ENCODE measurements at regions not wholly inside any gene's neighbourhood (a gene's known extent, or its start where the extent isn't known, plus 50 kb on each side); places are given as distances from the start of the nearest gene placed in this dataset.
"Not testable (repeated sequence)": the region's sequence is repeated elsewhere in the genome, so short reads cannot be mapped to it uniquely, and the experiment has no call there.

DNA sequence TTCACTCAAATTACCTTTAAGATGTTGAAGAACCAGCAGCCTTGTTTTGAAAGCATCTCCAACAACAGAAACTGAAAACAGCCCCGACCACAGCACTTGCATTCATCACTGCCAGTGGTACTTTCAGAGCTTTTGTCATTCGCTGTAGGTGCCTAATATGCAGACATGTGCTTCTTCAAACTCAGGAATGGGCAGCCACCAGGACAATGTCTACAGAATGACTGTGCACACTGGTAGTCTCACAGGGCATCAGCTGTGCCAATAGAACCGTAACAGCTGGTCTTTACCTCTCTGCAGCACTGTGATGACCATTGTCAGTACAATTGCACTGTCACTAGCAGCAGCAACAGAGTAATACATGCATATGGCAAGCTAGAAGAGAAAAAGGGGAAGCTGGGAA lies 1149.7 kb downstream of the STPG2 start:
- Mint-ChIP-seq H3K27ac (no peak overlapping the region), H3K4me3 (no peak overlapping the region), H3K9me3 (no peaks in the 10 kb centered on the region), H3K27me3 (no peaks in the 10 kb centered on the region), H3K36me3 (no peaks in the 10 kb centered on the region), H3K4me1 (no peaks in the 10 kb centered on the region)
- DNase-seq (no peak), ATAC-seq (ENCODE audit: low read depth) (no peak)
- POLR2A ChIA-PET: no interaction called here

DNA sequence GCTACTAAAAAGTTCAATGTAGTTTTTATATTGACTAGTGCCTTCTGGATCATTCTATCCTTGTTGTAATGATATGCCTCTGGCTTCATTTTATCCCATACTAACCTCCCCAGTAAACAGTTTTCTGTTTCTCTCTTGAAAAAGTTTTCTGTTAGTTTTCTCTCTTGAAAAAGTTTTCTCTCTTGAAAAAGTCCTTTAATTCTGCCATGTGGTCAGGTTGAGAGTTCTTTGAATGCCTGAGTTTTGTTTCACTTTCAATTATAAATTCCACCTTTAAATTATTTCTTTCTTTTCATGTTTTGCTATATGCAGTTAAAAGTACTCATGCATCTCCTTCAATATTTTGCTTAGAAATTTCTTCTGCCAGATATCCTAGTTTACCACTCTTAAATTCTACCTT lies 1139.6 kb downstream of the STPG2 start:
- DNase-seq (no peak), ATAC-seq (ENCODE audit: low read depth) (no peak)
- Mint-ChIP-seq H3K9me3 (no peaks in the 10 kb centered on the region), H3K4me1 (no peaks in the 10 kb centered on the region), H3K4me3 (no peak overlapping the region), H3K27ac (no peak overlapping the region), H3K27me3 (no peaks in the 10 kb centered on the region), H3K36me3 (no peaks in the 10 kb centered on the region)
- POLR2A ChIA-PET: no interaction called here

DNA sequence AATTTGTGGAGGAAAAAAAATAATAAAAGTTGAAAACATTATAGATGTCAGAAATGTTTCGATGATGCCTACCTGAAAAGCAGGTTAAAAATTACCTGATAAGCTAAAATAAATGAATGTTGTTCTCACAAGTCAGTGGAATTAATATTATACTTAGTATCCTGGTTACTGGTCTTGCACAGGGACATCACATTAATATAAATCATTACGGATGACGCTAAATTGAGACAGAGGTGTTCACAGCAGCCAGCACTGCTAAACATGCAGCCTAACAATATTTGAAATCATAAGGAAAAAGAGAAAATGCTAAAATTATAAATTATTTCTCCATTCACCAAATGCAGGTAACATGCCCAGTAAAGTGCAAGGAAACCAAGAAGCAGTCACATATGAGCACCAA lies 1130.0 kb downstream of the STPG2 start:
- no peaks in the 10 kb centered on the region for H3K36me3 Mint-ChIP-seq

DNA sequence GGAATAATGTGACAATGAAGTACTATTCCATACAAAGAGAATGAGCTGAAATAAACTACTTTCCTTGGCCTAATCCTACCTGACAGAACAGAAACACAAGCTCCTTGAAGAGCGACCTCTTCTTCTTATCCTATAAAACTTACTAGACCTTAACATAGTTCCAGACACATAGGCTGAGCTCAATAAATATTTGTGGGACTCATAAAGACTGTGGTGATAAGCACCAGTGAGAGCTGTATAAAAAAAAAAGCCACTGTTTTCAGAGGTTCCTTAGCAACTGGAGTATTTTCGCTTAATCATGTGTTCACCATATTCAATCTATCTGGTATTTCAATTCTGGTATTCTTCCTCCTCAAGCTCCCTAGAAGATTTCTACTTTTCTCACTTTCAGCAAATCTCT lies 1129.6 kb downstream of the STPG2 start:
- Mint-ChIP-seq H3K9me3 (no peaks in the 10 kb centered on the region), H3K4me1 (no peaks in the 10 kb centered on the region), H3K4me3 (no peak overlapping the region), H3K27ac (no peak overlapping the region), H3K36me3 (no peaks in the 10 kb centered on the region), H3K27me3 (no peaks in the 10 kb centered on the region)
- DNase-seq (no peak), ATAC-seq (ENCODE audit: low read depth) (no peak)
- POLR2A ChIA-PET: no interaction called here

More for the DNA sequence above, 1130.0 kb downstream of the STPG2 start:
- H3K27ac Mint-ChIP-seq: no peak overlapping the region
- H3K4me1 Mint-ChIP-seq: no peaks in the 10 kb centered on the region
- POLR2A ChIA-PET: no interaction called here
- H3K27me3 Mint-ChIP-seq: no peaks in the 10 kb centered on the region
- DNase-seq (no peak), ATAC-seq (ENCODE audit: low read depth) (no peak)
- no peak overlapping the region for H3K4me3 Mint-ChIP-seq
- H3K9me3 Mint-ChIP-seq: no peaks in the 10 kb centered on the region

DNA sequence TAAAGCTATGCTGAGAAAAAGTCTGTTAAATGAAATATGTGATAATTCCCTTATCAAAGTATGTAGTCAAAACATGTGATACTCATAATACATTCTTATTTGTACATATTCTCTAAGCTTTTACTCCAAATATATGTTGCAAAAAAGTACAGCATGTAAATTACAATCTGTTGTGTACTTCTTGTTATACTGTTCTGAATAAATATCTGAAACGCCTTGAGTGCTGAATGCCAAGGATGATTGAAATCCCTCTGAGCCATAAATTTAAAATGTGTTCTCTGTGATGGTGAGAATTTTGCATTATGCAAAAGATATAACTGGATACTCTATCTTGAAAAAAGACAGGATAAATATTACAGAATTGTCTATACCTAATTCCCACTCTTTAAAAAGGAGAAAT lies 1128.0 kb downstream of the STPG2 start:
- POLR2A ChIA-PET: no interaction called here
- no peak overlapping the region for H3K27ac Mint-ChIP-seq
- no peak overlapping the region for H3K4me3 Mint-ChIP-seq
- H3K36me3 Mint-ChIP-seq: no peaks in the 10 kb centered on the region
- ATAC-seq (ENCODE audit: low read depth) (no peak), DNase-seq (no peak)
- no peaks in the 10 kb centered on the region for H3K9me3 Mint-ChIP-seq
- H3K4me1 Mint-ChIP-seq: no peaks in the 10 kb centered on the region
- H3K27me3 Mint-ChIP-seq: no peaks in the 10 kb centered on the region

DNA sequence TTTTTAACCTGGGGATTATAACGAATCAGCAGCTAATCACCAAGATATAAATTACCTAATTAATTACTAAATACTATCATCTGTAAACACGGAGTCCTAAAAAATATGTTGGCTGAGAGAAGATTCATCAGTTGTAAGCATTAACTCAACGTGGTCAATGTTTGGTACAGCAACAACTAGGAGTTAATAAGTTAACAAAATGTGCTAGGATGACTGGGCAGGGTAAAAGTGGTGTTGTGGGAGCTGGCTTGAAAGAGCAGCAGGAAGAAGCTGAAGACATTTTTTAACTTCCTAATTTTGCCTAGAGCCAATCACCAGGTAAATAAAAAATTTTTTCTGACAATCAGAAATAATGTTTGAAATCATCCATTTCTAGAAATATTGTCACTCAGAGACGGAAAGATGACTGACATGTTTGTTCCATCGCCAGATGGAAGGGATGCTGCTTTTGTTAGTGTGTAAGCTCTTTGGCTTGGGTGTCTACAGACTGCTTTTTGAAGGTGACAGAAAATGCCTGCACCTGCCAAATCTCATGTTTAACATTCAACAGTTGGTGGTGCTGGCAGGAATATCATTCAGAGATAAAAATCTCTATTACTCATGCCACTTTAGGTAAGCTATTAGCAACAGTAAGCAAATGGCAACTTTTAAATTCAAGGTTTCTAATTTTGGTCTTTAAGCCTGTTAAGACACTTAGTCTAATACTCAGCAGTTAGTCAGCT lies 1126.9 kb downstream of the STPG2 start:
- no peak for ATAC-seq (ENCODE audit: low read depth)
- Mint-ChIP-seq H3K4me1 (no peaks in the 10 kb centered on the region), H3K9me3 (no peaks in the 10 kb centered on the region), H3K4me3 (no peak overlapping the region), H3K27me3 (no peaks in the 10 kb centered on the region), H3K36me3 (no peaks in the 10 kb centered on the region), H3K27ac (no peak overlapping the region)
- no peak for DNase-seq
- POLR2A ChIA-PET: no interaction called here

DNA sequence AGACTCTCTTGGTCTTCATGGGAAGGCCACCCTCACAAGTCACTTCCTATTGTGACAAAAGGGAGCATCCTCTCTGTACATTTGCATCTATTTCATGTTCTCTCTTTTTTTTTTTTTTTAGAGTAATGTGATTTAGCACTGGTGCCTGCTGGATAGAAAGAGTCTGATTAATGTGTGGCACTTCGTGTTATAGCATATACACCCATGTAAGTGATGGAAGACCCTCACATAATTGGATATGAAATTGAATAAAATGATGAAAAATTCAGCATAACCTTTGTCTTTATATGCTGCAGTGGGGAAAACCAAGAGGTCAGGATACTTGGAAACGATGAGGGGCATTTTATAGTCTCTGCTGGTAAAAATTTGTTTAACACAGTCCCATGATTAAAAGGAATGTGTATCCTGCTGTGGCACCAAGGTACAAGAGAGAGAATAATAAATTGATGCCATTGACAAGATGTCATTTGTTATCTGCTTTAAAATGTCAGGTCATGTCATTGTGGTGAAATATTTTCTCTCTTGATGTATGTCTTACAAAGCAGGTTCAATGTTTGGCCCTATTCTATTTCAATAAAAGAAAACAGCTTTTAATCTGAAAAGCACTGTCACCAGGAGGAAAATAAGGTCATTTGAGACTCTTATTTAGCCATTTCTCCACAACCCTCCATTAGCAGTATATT lies 1115.4 kb downstream of the STPG2 start:
- no peak for DNase-seq
- Mint-ChIP-seq H3K27ac (no peak overlapping the region), H3K27me3 (no peaks in the 10 kb centered on the region), H3K9me3 (no peaks in the 10 kb centered on the region), H3K4me1 (no peaks in the 10 kb centered on the region), H3K4me3 (no peak overlapping the region), H3K36me3 (no peaks in the 10 kb centered on the region)
- no peak for ATAC-seq (ENCODE audit: low read depth)
- POLR2A ChIA-PET: no interaction called here

DNA sequence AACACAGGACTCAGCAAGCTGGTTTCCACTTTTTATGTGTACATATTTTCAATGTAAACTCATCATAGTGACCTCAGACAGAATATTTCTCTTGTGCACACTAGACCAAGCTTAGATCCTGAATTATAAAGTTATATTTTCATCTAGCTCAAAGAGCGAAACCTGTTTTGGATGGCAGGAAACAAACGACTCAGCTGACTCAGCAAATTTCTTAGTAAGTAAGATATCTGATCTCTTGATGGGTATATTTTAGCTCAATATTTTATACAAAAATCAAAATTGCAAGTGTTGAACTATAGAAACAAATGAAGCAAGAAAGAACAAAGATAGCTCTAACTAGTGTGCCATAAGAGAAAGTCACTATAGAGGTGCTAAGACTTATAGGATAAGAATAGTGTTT lies 1114.5 kb downstream of the STPG2 start:
- Mint-ChIP-seq H3K4me3 (no peak overlapping the region), H3K27me3 (no peaks in the 10 kb centered on the region), H3K36me3 (no peaks in the 10 kb centered on the region), H3K4me1 (no peaks in the 10 kb centered on the region), H3K27ac (no peak overlapping the region), H3K9me3 (no peaks in the 10 kb centered on the region)
- POLR2A ChIA-PET: no interaction called here
- ATAC-seq (ENCODE audit: low read depth) (no peak), DNase-seq (no peak)

DNA sequence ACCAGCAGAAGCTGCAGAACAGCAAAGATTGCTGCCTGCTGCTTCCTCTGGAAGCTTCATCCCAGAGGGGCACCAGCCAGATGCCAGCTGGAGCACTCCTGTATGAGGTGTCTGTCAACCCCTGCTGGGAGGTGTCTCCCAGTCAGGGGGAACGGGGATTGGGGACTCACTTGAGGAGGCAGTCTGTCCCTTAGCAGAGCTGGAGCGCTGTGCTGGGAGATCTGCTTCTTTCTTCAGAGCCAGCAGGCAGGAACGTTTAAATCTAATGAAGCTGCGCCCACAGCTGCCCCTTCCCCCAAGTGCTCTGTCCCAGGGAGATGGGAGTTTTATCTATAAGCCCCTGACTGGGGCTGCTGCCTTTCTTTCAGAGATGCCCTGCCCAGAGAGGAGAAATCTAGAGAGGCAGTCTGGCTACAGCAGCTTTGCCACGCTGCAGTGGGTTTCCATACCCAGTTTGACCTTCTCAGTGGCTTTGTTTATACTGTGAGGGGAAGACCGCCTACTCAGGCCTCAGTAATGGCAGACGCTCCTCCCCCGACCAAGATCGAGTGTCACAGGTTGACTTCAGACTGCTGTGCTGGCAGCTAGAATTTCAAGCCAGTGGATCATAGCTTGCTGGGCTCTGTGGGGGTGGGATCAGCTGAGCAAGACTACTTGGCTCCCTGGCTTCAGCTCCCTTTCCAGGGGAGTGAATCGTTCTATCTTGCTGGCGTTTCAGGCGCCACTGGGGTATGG lies 1105.7 kb downstream of the STPG2 start:
- not testable (repeated sequence) for H3K27ac Mint-ChIP-seq

DNA sequence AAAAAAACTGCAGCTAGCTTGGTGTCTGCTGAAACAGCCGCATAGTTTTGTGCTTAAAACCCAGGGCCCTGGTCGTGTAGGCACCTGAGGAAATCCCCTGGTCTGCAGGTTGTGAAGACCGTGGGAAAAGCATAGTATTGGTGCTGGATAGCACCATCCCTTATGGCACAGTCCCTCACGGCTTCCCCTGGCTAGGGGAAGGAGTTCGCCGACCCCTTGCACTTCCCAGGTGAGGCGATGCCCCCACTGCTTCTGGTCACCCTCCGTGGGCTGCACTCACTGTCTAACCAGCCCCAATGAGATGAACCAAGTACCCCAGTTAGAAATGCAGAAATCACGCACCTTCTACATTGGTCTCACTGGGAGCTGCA lies 1105.1 kb downstream of the STPG2 start:
- Mint-ChIP-seq H3K36me3 (no peaks in the 10 kb centered on the region), H3K4me1 (no peaks in the 10 kb centered on the region), H3K4me3 (no peak overlapping the region), H3K27ac (no peak overlapping the region), H3K9me3 (peaks cover 2% of the 10 kb centered on the region), H3K27me3 (no peaks in the 10 kb centered on the region)
- POLR2A ChIA-PET: no interaction called here
- ATAC-seq (ENCODE audit: low read depth): no peak
- DNase-seq: no peak

More for the DNA sequence above, 1105.7 kb downstream of the STPG2 start:
- H3K9me3 Mint-ChIP-seq; DNase-seq; H3K36me3 Mint-ChIP-seq; H3K4me1 Mint-ChIP-seq; H3K4me3 Mint-ChIP-seq; POLR2A ChIA-PET; H3K27me3 Mint-ChIP-seq; ATAC-seq (ENCODE audit: low read depth): not testable (repeated sequence)

DNA sequence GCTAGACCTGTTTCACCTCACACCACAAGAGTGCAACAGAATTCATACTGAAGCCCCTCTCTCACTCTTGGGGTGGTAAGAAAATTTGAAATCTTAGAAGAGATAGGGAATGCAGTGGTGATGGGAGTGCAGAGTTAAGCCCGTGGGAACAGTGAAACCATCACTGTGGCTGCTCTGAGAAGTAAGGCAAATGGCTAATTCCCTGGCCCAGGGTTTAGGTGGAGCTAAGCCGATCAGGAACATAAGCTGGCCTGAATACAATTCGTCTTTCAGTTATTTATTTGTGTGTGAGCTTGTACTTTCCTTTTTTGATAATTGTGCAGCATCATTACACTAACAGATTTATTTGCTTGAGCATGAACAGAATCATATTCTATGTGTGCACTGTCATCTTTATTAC lies 1070.6 kb downstream of the STPG2 start:
- Mint-ChIP-seq H3K4me1 (no peaks in the 10 kb centered on the region), H3K27me3 (no peaks in the 10 kb centered on the region), H3K9me3 (no peaks in the 10 kb centered on the region), H3K27ac (no peak overlapping the region), H3K4me3 (no peak overlapping the region), H3K36me3 (no peaks in the 10 kb centered on the region)
- ATAC-seq (ENCODE audit: low read depth) (no peak), DNase-seq (no peak)
- POLR2A ChIA-PET: no interaction called here

DNA sequence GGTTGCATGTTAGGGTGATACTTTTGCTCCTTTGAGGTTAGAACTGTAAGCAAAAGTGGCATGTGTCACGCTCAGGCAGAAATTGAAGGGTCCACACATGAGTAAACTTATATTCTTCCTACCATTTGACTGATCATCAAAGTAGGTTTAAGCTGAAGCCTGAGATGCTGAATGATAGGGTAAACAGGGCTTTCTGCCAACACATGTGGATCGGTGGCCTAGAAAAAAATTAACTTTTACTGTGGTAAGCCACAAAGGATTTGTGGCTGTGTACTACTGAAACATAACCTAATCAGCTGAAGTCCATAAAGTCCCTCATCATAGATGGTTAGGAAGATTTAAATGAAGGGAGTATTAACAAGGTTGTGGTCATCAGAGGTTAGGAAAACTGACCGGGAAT lies 1070.1 kb downstream of the STPG2 start:
- no peaks in the 10 kb centered on the region for H3K36me3 Mint-ChIP-seq
- H3K4me3 Mint-ChIP-seq: no peak overlapping the region
- no peak overlapping the region for H3K27ac Mint-ChIP-seq
- DNase-seq (no peak), ATAC-seq (ENCODE audit: low read depth) (no peak)
- POLR2A ChIA-PET: no interaction called here
- H3K4me1 Mint-ChIP-seq: no peaks in the 10 kb centered on the region
- no peaks in the 10 kb centered on the region for H3K9me3 Mint-ChIP-seq
- H3K27me3 Mint-ChIP-seq: no peaks in the 10 kb centered on the region

DNA sequence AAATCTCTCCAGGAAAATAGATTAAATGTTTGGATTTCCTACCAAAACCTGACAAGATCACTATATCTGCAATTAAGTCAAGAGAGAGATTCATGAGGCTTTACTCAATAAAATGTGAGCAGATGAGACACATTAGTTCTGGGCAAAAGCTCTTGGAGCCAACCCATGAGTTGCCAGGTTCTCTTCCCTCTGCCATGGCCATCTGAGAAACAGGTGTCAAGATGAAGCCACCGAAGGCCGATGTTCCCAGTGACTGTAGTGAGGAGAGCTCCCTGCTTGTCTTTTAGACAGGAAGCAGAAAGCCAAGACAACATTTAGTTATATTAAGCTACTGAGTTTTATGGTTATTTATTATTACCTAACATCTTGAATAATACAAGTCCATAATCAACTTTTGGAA lies 1068.7 kb downstream of the STPG2 start:
- no peak overlapping the region for H3K27ac Mint-ChIP-seq
- ATAC-seq (ENCODE audit: low read depth) (no peak), DNase-seq (no peak)
- no peaks in the 10 kb centered on the region for H3K27me3 Mint-ChIP-seq
- H3K36me3 Mint-ChIP-seq: no peaks in the 10 kb centered on the region
- H3K4me3 Mint-ChIP-seq: no peak overlapping the region
- no peaks in the 10 kb centered on the region for H3K9me3 Mint-ChIP-seq
- H3K4me1 Mint-ChIP-seq: no peaks in the 10 kb centered on the region
- POLR2A ChIA-PET: no interaction called here

DNA sequence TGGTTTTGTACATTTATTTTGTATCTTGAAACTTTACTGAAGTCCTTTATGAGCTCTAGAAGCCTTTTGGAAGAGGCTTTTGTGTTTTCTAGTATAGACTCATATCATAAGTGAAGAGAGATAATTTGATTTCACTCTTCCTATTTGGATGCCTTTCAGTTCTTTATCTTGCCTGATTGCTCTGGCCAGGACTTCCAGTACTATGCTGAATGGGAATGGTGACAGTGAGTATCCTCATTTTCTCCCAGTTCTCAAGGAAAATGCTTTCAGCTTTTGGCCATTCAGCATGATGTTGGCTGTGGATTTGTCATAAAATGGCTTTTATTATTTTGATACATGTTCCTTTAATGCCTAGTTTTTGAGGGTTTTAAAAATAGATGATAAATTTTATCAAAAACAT lies 1061.3 kb downstream of the STPG2 start:
- Mint-ChIP-seq H3K9me3 (no peaks in the 10 kb centered on the region), H3K27me3 (no peaks in the 10 kb centered on the region), H3K4me1 (no peaks in the 10 kb centered on the region), H3K36me3 (no peaks in the 10 kb centered on the region), H3K27ac (no peak overlapping the region), H3K4me3 (no peak overlapping the region)
- ATAC-seq (ENCODE audit: low read depth): no peak
- POLR2A ChIA-PET: no interaction called here
- no peak for DNase-seq

All from activated naive CD8-positive, alpha-beta T cell treated with anti-CD3 and anti-CD28 coated beads, Interleukin-2, amount 10 ng/mL, durations not matched to agents 7 days and 5 days (primary cell).